WI38 (cell line): ENCODE measurements at regions not wholly inside any gene's neighbourhood (a gene's known extent, or its start where the extent isn't known, plus 50 kb on each side); places are given as distances from the start of the nearest gene placed in this dataset.

Source experiments
- H3K4me3 ChIP-seq: 2 replicates; pipeline ENCODE4 v1.5.1; 2011; ENCODE audit warnings: low read depth, mild to moderate bottlenecking, control low read depth, low read length
- CTCF ChIP-seq: IDR thresholded peaks from 2 replicates; pipeline ENCODE4 v1.5.1; 2012; ENCODE audit warnings: low read depth, mild to moderate bottlenecking, control low read depth, low read length

GRCh38 chr18:47438001-47438400 lies 186.5 kb upstream of the SKOR2 start:
- no peak for TF ChIP-seq CTCF
- H3K4me3 ChIP-seq = no peak overlapping the region

DNA sequence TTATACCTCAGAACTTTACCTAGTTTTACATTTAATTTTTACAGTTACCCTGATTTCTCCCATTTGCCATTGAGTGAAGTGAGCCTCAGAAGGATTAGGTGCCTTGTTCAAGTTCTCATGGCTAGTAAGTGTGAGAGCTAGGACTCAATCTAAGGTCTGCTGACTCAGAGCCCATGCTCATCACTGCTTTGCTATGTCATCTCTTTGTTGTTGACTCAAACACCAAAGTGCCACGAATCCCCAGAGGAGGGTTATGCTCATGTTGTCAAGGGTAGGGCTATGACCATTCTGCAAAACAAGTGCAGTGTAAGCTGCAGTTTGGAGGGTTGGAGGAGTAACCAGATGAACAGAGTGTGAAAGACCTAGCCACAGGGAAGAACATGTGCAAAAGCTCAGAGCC lies 185.4 kb upstream of the SKOR2 start:
- no peak overlapping the region for H3K4me3 ChIP-seq
- no peak for TF ChIP-seq CTCF

GRCh38 chr18:47434214-47434746 lies 182.8 kb upstream of the SKOR2 start:
- H3K4me3 ChIP-seq = no peak overlapping the region
- TF ChIP-seq CTCF = no peak

GRCh38 chr18:47427923-47428637 lies 176.6 kb upstream of the SKOR2 start:
- no peak for TF ChIP-seq CTCF
- no peak overlapping the region for H3K4me3 ChIP-seq

DNA sequence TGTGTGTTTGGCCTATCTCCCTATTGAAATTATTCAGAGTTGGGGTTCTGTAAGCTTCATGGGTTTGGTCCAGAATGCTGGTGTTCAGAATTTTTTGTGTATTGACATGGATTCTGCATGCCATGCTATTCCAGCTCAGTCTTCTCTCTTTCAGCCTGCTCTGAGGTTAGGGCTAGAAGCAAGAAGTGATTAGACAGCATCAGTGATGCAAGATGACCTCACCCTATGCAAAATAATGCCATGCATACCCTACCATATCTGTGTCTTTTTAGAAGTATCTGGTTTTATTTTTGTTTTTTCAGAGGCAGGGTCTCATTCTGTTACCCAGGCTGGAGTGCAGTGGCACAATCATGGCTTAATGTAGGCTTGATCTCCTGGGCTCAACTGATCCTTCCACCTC lies 175.6 kb upstream of the SKOR2 start:
- TF ChIP-seq CTCF = no peak
- H3K4me3 ChIP-seq = no peak overlapping the region

- no peak for TF ChIP-seq CTCF
These were observed 173.9 kb upstream of the SKOR2 start for GRCh38 chr18:47425365-47425764.

DNA sequence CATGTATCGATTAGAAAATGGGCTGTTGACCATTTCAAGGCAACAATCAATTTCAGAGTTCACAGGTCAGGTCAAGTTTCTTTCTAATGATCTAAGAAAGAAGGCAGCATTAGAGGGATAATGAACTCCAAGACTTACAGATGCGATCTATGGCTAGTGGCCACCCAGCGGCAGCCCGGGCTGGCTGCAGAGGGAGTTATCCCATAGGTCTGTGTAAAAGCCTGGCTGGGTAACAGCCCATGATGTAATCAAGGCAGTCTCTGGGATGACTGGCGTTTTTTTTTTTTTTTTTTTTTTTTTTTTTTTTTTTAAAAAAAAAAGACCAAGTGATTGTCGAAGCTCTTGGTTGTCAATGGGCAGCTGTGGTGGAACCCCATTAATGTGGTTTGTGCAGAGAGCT lies 171.1 kb upstream of the SKOR2 start:
- TF ChIP-seq CTCF = no peak
- no peak overlapping the region for H3K4me3 ChIP-seq

More at GRCh38 chr18:47425365-47425764, 173.9 kb upstream of the SKOR2 start:
- no peak overlapping the region for H3K4me3 ChIP-seq
